Upper lobe of left lung (tissue), 4 donors: ENCODE measurements at regions not wholly inside any gene's neighbourhood (a gene's known extent, or its start where the extent isn't known, plus 50 kb on each side); places are given as distances from the start of the nearest gene placed in this dataset.

Experiments
- CTCF ChIP-seq, 6 experiments: fragments of 450-650 bp in 4 of 6; fragments of 200-600 bp in 2 of 6; sonication (generic) in 2 of 6; IDR thresholded peaks; one replicate each; pipeline ENCODE4 v1.5.1; 2016 to 2019; ENCODE audit warnings: antibody characterized with exemption in 6 of 6
- EP300 ChIP-seq, 4 donors: sonication (generic); formaldehyde crosslinking; IDR thresholded peaks; one replicate each; pipeline ENCODE4 v1.5.1; 2017; ENCODE audit warnings: antibody characterized with exemption in 4 of 4, control low read depth in 2 of 4
- POLR2A ChIP-seq, 4 donors: fragments of 450-650 bp; IDR thresholded peaks; one replicate each; pipeline ENCODE4 v1.5.1; 2016 to 2017; ENCODE audit warnings: antibody characterized with exemption in 4 of 4, mild to moderate bottlenecking in 2 of 4
- POLR2AphosphoS5 ChIP-seq, 2 donors: sonication (generic); formaldehyde crosslinking; IDR thresholded peaks; one replicate each; pipeline ENCODE4 v1.5.1; 2017; ENCODE audit warnings: antibody characterized with exemption in 2 of 2

GRCh38 chr6:6962699-6963098 lies 145.1 kb upstream of the RREB1 start:
- no peak for TF ChIP-seq CTCF (IDR thresholded peaks at IDR 0.05)
- TF ChIP-seq EP300 (IDR thresholded peaks at IDR 0.05), result no peak
- TF ChIP-seq POLR2AphosphoS5 (IDR thresholded peaks at IDR 0.05), result no peak
- TF ChIP-seq POLR2A (IDR thresholded peaks at IDR 0.05), result no peak
